Testis (tissue), 2 donors: ENCODE measurements at regions not wholly inside any gene's neighbourhood (a gene's known extent, or its start where the extent isn't known, plus 50 kb on each side); places are given as distances from the start of the nearest gene placed in this dataset.

Source experiments
- DNase-seq: peaks from one replicate; pipeline ENCODE4 v3.0.0-alpha.2; 2019
- H3K27ac ChIP-seq, 2 donors: fragments of 200-600 bp; sonication (generic); one replicate each; pipeline ENCODE4 v1.5.1; 2019
- H3K27me3 ChIP-seq: fragments of 200-600 bp; sonication (generic); one replicate; pipeline ENCODE4 v1.5.1; 2019
- H3K36me3 ChIP-seq: fragments of 200-600 bp; sonication (generic); one replicate; pipeline ENCODE4 v1.5.1; 2017; ENCODE audit warnings: low read depth; ENCODE audit errors: missing control alignments
- H3K4me1 ChIP-seq: fragments of 200-600 bp; sonication (generic); one replicate; pipeline ENCODE4 v1.5.1; 2019
- H3K4me3 ChIP-seq, 2 donors: fragments of 200-600 bp; sonication (generic); one replicate each; pipeline ENCODE4 v1.5.1; 2017 to 2019
- H3K9me3 ChIP-seq: fragments of 200-600 bp; sonication (generic); one replicate; pipeline ENCODE4 v1.5.1; 2017
- CTCF ChIP-seq, 3 experiments: fragments of 450-650 bp in 2 of 3; fragments of 200-600 bp in 1 of 3; sonication (generic) in 1 of 3; IDR thresholded peaks; one replicate each; pipeline ENCODE4 v1.5.1; 2016 to 2019; ENCODE audit warnings: antibody characterized with exemption in 3 of 3, mild to moderate bottlenecking in 2 of 3, moderate library complexity in 1 of 3
- POLR2A ChIP-seq: fragments of 450-650 bp; IDR thresholded peaks from one replicate; pipeline ENCODE4 v1.6.1; 2017; ENCODE audit warnings: antibody characterized with exemption, mild to moderate bottlenecking, moderate library complexity
- WGBS, 2 donors: methylation state at CpG; one replicate each; pipeline ENCODE4 v1.1.5; 2018; 5-methylcytosine and 5-hydroxymethylcytosine counted together
- intact Hi-C: fragments of 100-400 bp; cut with DNase I; formaldehyde crosslinking; loops from one replicate; pipeline ENCODE4 v1.15.1; 2023; ENCODE audit warnings: low total_unique reads

- no peak for TF ChIP-seq POLR2A
- no peak for TF ChIP-seq CTCF (IDR thresholded peaks at IDR 0.05)
- intact Hi-C loops = no loop called here
Observed at GRCh38 chr15:38706956-38707355, 142.3 kb upstream of the RASGRP1 start.

GRCh38 chr15:38707802-38708671 lies 143.4 kb upstream of the RASGRP1 start:
- Histone ChIP-seq H3K36me3 (no peaks in the 10 kb centered on the region), H3K4me3 (no peak overlapping the region), H3K9me3 (no peaks in the 10 kb centered on the region), H3K4me1 (no peaks in the 10 kb centered on the region), H3K27me3 (no peaks in the 10 kb centered on the region), H3K27ac (no peak overlapping the region)
- intact Hi-C loops = no loop called here
- TF ChIP-seq CTCF (IDR thresholded peaks at IDR 0.05) (peak; percentile 40 to 75 (median 59)), POLR2A (no peak)
- DNase-seq = peak; percentile 43
- WGBS, 2 donors = 51 to 75% methylated on average over 7 to 8 of the region's 8 CpGs

More at GRCh38 chr15:38706956-38707355, 142.3 kb upstream of the RASGRP1 start:
- H3K4me1 ChIP-seq = no peaks in the 10 kb centered on the region
- no peak for DNase-seq
- H3K9me3 ChIP-seq = no peaks in the 10 kb centered on the region
- no peak overlapping the region for H3K27ac ChIP-seq
- no peaks in the 10 kb centered on the region for H3K27me3 ChIP-seq
- WGBS, 2 donors = 77 to 79% methylated on average over 5 of the region's 5 CpGs
- H3K36me3 ChIP-seq = no peaks in the 10 kb centered on the region
- H3K4me3 ChIP-seq = no peak overlapping the region

GRCh38 chr15:38708672-38709180 lies 144.1 kb upstream of the RASGRP1 start:
- no peak for DNase-seq
- no peak overlapping the region for H3K4me3 ChIP-seq
- H3K9me3 ChIP-seq = no peaks in the 10 kb centered on the region
- TF ChIP-seq CTCF (IDR thresholded peaks at IDR 0.05) (no peak), POLR2A (no peak)
- H3K27me3 ChIP-seq = no peaks in the 10 kb centered on the region
- no peaks in the 10 kb centered on the region for H3K4me1 ChIP-seq
- intact Hi-C loops = no loop called here
- no peak overlapping the region for H3K27ac ChIP-seq
- H3K36me3 ChIP-seq = no peaks in the 10 kb centered on the region
- WGBS, 2 donors = 87 to 94% methylated on average over 4 of the region's 4 CpGs

GRCh38 chr15:38709196-38709595 lies 144.6 kb upstream of the RASGRP1 start:
- 92% methylated on average over 2 of the region's 2 CpGs for WGBS, 2 donors
- H3K4me1 ChIP-seq = no peaks in the 10 kb centered on the region
- no peaks in the 10 kb centered on the region for H3K27me3 ChIP-seq
- TF ChIP-seq POLR2A (no peak), CTCF (IDR thresholded peaks at IDR 0.05) (no peak)
- intact Hi-C loops = no loop called here
- no peaks in the 10 kb centered on the region for H3K36me3 ChIP-seq
- DNase-seq = no peak
- H3K4me3 ChIP-seq = no peak overlapping the region
- H3K9me3 ChIP-seq = no peaks in the 10 kb centered on the region
- no peak overlapping the region for H3K27ac ChIP-seq
